Ascending aorta (tissue), 2 donors: ENCODE measurements at regions not wholly inside any gene's neighbourhood (a gene's known extent, or its start where the extent isn't known, plus 50 kb on each side); places are given as distances from the start of the nearest gene placed in this dataset.
A peak's percentile ranks its signal among the peaks of the same experiment; 100 is the strongest.

Experiments used
- DNase-seq, 2 donors: peaks; one replicate each; pipeline ENCODE4 v3.0.0-alpha.2; 2019; ENCODE audit warnings: low spot score in 2 of 2
- H3K27ac ChIP-seq, 2 donors: fragments of 200-600 bp; sonication (generic); one replicate each; pipeline ENCODE4 v1.5.1; 2016 to 2017; ENCODE audit warnings: mild to moderate bottlenecking in 1 of 2
- H3K27me3 ChIP-seq: fragments of 200-600 bp; sonication (generic); one replicate; pipeline ENCODE4 v1.5.1; 2017
- H3K36me3 ChIP-seq, 2 donors: fragments of 200-600 bp; sonication (generic); one replicate each; pipeline ENCODE4 v1.5.1; 2016
- H3K4me1 ChIP-seq, 2 donors: fragments of 200-600 bp; sonication (generic); one replicate each; pipeline ENCODE4 v1.5.1; 2016 to 2017; ENCODE audit warnings: mild to moderate bottlenecking in 1 of 2
- H3K4me3 ChIP-seq, 2 donors: fragments of 200-600 bp; sonication (generic); one replicate each; pipeline ENCODE4 v1.5.1; 2016 to 2017; ENCODE audit warnings: mild to moderate bottlenecking in 1 of 2
- H3K9me3 ChIP-seq, 2 donors: fragments of 200-600 bp; sonication (generic); one replicate each; pipeline ENCODE4 v1.5.1; 2016
- CTCF ChIP-seq, 3 experiments: fragments of 200-600 bp in 2 of 3; fragments of 450-650 bp in 1 of 3; sonication (generic) in 2 of 3; IDR thresholded peaks; one replicate each; pipeline ENCODE4 v1.5.1; 2016 to 2019; ENCODE audit warnings: antibody characterized with exemption in 3 of 3, mild to moderate bottlenecking in 1 of 3, moderate library complexity in 1 of 3
- intact Hi-C: fragments of 100-400 bp; cut with DNase I; formaldehyde crosslinking; loops from one replicate; pipeline ENCODE4 v1.15.1; 2023

GRCh38 chr14:101064121-101064661 is 160.7 kb upstream of the RTL1 start:
- Histone ChIP-seq H3K4me3 (no peak overlapping the region), H3K27me3 (no peaks in the 10 kb centered on the region), H3K4me1 (no peaks in the 10 kb centered on the region), H3K9me3 (no peaks in the 10 kb centered on the region), H3K36me3 (no peaks in the 10 kb centered on the region), H3K27ac (no peak overlapping the region)
- intact Hi-C loops = no loop called here
- TF ChIP-seq CTCF (IDR thresholded peaks at IDR 0.05) = no peak
- DNase-seq = no peak

GRCh38 chr14:101064718-101065117 is 161.2 kb upstream of the RTL1 start:
- no peak for TF ChIP-seq CTCF (IDR thresholded peaks at IDR 0.05)
- intact Hi-C loops = no loop called here
- no peaks in the 10 kb centered on the region for H3K9me3 ChIP-seq
- no peak for DNase-seq
- no peaks in the 10 kb centered on the region for H3K27me3 ChIP-seq
- H3K36me3 ChIP-seq = no peaks in the 10 kb centered on the region
- no peak overlapping the region for H3K27ac ChIP-seq
- H3K4me3 ChIP-seq = no peak overlapping the region
- no peaks in the 10 kb centered on the region for H3K4me1 ChIP-seq

GRCh38 chr14:101065246-101065645 is 161.7 kb upstream of the RTL1 start:
- Histone ChIP-seq H3K36me3 (no peaks in the 10 kb centered on the region), H3K9me3 (no peaks in the 10 kb centered on the region), H3K27me3 (no peaks in the 10 kb centered on the region), H3K27ac (no peak overlapping the region), H3K4me3 (no peak overlapping the region), H3K4me1 (no peaks in the 10 kb centered on the region)
- no peak for TF ChIP-seq CTCF (IDR thresholded peaks at IDR 0.05)
- intact Hi-C loops = no loop called here
- DNase-seq = peak in 1 of 2 donors; percentile 5

- no peak for TF ChIP-seq CTCF (IDR thresholded peaks at IDR 0.05)
- no peak overlapping the region for H3K27ac ChIP-seq
- DNase-seq = peak in 1 of 2 donors; percentile 39
- no peaks in the 10 kb centered on the region for H3K36me3 ChIP-seq
- intact Hi-C loops = no loop called here
- no peaks in the 10 kb centered on the region for H3K27me3 ChIP-seq
- no peaks in the 10 kb centered on the region for H3K9me3 ChIP-seq
- no peaks in the 10 kb centered on the region for H3K4me1 ChIP-seq
- no peak overlapping the region for H3K4me3 ChIP-seq
These were observed 162.5 kb upstream of the RTL1 start for GRCh38 chr14:101065696-101066694.

- intact Hi-C loops = no loop called here
- peak in 1 of 2 donors; percentile 35 for DNase-seq
- TF ChIP-seq CTCF (IDR thresholded peaks at IDR 0.05) = no peak
These were observed 163.4 kb upstream of the RTL1 start for GRCh38 chr14:101066826-101067510.

More at GRCh38 chr14:101066826-101067510, 163.4 kb upstream of the RTL1 start:
- no peaks in the 10 kb centered on the region for H3K36me3 ChIP-seq
- H3K4me3 ChIP-seq = no peak overlapping the region
- no peaks in the 10 kb centered on the region for H3K4me1 ChIP-seq
- H3K27me3 ChIP-seq = no peaks in the 10 kb centered on the region
- H3K27ac ChIP-seq = no peak overlapping the region
- H3K9me3 ChIP-seq = no peaks in the 10 kb centered on the region
